Gastrocnemius medialis (tissue), 4 donors: ENCODE measurements at regions not wholly inside any gene's neighbourhood (a gene's known extent, or its start where the extent isn't known, plus 50 kb on each side); places are given as distances from the start of the nearest gene placed in this dataset.

Experiments
- CTCF ChIP-seq, 5 experiments: fragments of 450-650 bp in 3 of 5; fragments of 200-600 bp in 2 of 5; sonication (generic) in 2 of 5; IDR thresholded peaks in 4 of 5; conservative IDR thresholded peaks in 1 of 5; 1 replicate in 4 of 5; 2 replicates in 1 of 5; pipeline ENCODE4 v1.5.1; 2016 to 2019; ENCODE audit warnings: antibody characterized with exemption in 5 of 5, mild to moderate bottlenecking in 3 of 5, moderate library complexity in 3 of 5
- POLR2A ChIP-seq, 2 donors: fragments of 450-650 bp; IDR thresholded peaks; one replicate each; pipeline ENCODE4 v1.6.1; 2017; ENCODE audit warnings: antibody characterized with exemption in 2 of 2, mild to moderate bottlenecking in 2 of 2, moderate library complexity in 2 of 2

GRCh38 chr10:43795639-43796038 lies 147.0 kb upstream of the ZNF32 start:
- no peak for TF ChIP-seq POLR2A (IDR thresholded peaks at IDR 0.05)
- TF ChIP-seq CTCF (IDR thresholded peaks at IDR 0.05 in 4 of 5, conservative IDR thresholded peaks at IDR 0.05 in 1 of 5): no peak
